HG02623 (cell line): ENCODE measurements at regions not wholly inside any gene's neighbourhood (a gene's known extent, or its start where the extent isn't known, plus 50 kb on each side); places are given as distances from the start of the nearest gene placed in this dataset.
A peak's percentile ranks its signal among the peaks of the same experiment; 100 is the strongest.

Experiments used
- ATAC-seq: cut with Tn5 transposase; IDR thresholded peaks from one replicate; pipeline ENCODE4 v1.9.1; 2021; ENCODE audit warnings: moderate library complexity; ENCODE audit not compliant: unreplicated experiment

GRCh38 chr4:113849771-113850170 is 88.2 kb upstream of the CAMK2D start:
- no peak for ATAC-seq

- no peak for ATAC-seq
Measured at GRCh38 chr4:113847710-113848109, 86.2 kb upstream of the CAMK2D start.

- no peak for ATAC-seq
Measured at GRCh38 chr4:113846433-113846832, 84.9 kb upstream of the CAMK2D start.

- ATAC-seq, result no peak
Measured at GRCh38 chr4:113845138-113845537, 83.6 kb upstream of the CAMK2D start.

DNA sequence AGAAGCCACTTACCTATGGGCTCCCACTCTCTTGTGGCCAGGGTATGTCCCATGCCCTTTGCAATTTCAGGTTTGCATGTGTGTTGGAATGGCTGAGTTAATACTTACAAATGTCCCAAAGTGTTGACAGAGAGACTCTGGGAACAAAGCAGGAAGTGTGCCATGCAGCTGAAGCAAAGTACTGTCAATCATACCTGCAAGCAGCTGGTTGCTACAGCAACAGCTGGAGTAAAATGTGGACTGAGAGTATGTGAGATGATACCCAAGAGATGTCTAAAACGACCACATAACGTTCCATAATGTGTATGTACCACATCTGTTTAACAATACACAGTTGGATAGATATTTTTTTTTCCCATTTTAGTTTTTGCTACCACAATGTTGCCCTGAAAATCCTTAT is 82.8 kb upstream of the CAMK2D start:
- ATAC-seq, result peak; percentile 61

DNA sequence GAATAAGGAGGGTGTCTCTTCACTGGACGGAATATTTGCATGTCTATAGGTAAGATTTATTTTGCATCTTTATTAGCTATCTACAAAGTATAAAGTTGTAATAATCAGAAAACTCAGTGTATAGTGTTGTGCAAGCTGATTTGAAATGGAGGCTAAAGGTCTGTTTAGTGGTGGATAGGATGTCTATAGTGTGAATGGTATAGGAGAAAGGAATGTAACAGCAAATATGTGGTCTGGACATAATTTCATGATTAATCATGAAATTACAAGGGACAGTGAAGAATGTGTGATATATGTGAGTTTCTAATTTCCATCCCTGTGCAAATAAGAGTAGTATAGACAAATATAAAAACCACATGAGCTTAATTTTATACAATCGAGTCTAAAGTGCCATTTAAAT is 79.3 kb upstream of the CAMK2D start:
- no peak for ATAC-seq

GRCh38 chr4:113838460-113838859 is 76.9 kb upstream of the CAMK2D start:
- no peak for ATAC-seq

DNA sequence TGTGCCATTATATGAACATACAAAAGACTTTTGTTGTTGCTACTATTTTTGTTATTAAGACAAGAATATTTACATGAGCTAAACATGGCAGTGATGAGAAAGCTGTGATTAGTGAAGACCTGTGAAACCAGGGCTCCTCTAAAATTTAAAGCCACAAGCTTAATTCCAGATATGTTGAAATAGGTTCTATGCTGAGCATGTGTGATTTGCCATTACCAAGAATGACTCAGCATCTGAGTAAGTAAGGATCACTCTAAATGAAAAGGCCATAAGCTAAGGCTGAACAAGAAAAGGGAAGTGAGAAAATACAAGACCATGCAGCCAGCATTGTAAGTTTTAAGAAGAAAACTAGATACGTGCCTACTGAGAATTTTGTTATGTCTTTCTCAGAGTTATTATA is 75.9 kb upstream of the CAMK2D start:
- ATAC-seq, result peak; percentile 100

DNA sequence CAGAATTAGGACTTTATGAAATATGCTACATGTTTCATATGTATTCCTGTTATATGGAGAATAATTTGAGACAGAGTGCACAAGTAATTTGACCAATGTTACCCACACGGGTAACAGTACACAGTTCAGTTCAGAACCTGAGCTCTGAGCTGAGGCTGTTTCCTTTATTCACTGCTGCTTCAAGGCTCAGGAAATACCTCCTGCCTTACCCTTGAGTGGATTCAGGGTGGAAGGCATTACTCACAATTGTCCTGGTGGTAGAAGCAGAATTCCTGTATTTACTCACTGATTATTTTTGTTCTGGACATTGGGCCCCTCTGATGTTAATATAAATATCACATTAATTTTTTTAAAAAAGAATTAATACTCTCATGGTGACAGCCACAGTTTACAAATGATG is 73.5 kb upstream of the CAMK2D start:
- ATAC-seq, result no peak

GRCh38 chr4:113834298-113834697 is 72.8 kb upstream of the CAMK2D start:
- no peak for ATAC-seq

- ATAC-seq, result no peak
Measured at GRCh38 chr4:113832803-113833202, 71.3 kb upstream of the CAMK2D start.

DNA sequence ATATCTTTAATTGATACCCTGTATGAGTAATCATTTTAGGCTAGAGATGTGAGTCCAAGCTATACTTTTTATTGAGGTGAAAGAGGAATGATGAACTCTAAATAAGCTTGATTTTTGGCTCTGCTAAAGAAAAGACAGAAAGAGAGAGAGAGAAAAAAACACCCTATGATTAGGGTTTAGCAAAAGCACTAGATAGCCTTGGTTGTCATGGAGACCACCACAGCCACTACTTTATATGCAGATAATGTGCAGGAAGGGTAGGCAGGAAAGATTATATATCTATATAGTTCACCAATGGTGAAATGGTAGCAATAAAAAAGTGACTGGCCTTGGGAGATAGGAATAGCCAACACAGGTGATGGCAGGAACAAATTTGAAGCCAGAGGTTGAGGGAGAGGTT is 69.9 kb upstream of the CAMK2D start:
- no peak for ATAC-seq

- no peak for ATAC-seq
Measured at GRCh38 chr4:113828702-113829101, 67.2 kb upstream of the CAMK2D start.

DNA sequence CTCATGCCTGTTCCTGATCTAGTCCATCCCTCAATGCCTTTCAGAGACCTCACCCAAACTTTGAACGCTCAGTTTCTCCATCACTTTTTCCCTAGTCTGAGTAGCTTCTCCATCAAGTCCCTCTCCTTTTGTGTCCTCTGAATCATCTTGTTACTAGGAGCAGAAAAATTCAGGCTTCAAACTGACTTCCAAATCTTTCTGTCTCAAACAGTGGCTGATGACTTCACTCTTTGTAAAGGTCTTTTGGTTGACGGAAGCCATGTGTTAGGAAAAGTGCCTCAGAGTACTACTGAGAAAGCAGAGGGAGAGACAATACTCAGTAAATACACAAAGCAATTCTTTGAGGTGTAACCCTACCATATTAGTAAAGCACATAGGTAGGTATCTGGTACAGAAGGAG is 65.7 kb upstream of the CAMK2D start:
- no peak for ATAC-seq

DNA sequence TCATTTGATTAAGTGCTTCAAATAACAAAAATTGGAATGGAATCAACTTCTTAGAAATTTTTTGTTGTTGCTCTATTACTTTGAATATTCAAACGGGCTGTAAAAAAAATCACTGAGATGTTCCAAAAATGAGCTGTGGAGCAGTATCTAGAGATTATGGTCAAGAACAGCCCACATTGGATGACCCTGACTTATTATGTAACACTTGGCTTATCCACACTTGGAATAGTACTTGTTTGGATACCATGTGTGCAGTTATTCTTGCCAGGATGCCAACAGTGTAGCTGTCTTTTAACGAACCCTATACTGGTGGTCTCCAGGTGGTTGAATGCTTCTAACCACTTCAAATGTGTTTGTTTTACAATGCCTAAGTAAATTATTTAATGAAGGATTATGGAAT is 64.9 kb upstream of the CAMK2D start:
- ATAC-seq, result no peak

GRCh38 chr4:113825272-113825671 is 63.7 kb upstream of the CAMK2D start:
- ATAC-seq, result peak; percentile 70

GRCh38 chr4:113824396-113824795 is 62.9 kb upstream of the CAMK2D start:
- no peak for ATAC-seq

- peak; percentile 58 for ATAC-seq
Measured at GRCh38 chr4:113823291-113823659, 61.7 kb upstream of the CAMK2D start.

DNA sequence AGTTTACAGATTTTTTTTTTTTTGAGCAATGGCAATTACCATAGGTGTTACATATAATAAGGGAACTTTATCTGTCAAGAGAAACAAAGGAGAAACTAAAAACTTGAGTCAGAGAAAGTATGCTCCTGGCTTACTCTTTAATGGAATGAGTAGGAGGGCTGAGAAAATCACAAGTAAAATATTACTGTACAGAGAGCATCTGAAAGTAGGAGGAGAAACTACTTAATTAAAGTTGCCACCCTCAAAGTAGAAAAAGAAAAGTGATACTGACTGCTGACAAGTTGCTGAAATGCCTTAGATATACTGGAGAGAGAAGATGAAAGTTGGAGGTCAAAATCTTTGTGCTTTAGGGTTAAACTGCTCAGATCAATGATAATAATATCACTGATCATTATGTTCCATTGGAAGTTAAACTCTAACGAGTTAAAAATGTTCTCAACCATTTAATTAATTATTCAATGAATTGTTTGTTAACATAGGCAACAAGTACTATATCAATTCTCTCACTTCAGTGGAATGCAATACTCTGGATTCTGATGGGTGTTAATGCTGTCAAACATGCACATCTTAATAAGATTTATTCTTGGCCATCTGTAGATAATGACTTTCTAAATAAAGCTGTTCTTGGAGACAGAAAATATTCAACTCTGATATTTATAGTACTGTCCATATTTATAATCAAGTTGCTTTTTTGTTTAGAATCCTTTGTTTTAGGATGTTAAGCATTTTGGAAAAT is 61.2 kb upstream of the CAMK2D start:
- ATAC-seq, result peak; percentile 74

DNA sequence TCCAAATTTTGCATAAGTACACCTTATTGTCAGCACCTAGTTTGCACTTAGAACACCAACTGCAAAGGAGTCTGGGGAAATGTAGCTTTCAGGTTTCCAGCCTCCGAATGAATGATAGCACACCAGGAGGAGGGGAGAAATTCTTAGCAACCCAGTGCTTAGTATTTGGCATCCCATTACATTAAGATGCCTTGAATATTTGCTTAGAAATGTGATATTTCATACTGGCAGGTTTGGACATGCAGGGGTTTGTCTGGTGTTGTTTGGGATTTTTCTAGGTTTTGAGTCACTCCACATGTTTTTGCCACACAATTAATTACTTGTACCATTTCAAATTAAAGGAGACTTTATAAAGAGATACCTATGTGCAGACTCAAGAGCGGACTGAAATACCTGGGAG is 60.3 kb upstream of the CAMK2D start:
- ATAC-seq, result no peak

GRCh38 chr4:113820108-113820507 is 58.6 kb upstream of the CAMK2D start:
- no peak for ATAC-seq

DNA sequence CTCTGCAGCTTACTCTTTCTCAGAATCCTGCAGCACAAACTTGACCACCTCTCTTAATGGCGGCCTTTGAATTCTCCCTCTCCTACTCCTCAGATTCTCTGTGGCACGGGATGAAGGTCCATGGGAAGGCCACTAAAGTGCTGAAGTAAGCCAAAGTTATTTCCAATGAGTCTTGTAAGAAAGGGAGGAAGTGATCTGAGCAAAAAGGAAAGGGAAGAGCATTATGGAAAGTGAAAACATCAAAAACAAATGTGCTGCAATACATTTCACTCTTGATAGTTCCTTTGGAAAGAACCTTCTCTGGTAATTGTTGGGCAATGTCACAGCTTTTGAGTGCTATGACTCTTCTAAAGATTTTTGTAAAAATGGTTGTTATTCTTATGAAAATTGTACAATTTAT is 54.3 kb upstream of the CAMK2D start:
- no peak for ATAC-seq

DNA sequence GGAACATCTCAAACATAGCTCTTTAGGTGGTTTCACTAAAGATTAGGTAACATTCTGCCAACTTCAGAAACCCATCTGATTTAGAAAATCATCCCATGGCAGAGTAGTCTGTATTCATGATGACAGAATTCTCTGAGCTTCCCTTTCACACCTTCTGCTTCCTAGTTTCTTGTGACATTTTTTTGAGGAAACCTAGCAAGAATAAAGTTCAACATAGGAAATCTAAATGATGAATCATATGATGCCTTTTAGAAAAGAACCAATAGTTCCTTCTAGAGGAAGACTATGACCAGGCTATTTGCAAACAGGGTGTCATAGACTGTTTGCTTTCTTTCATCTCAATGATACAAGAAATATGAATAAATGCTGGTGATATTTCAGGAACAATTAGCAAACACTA is 49.8 kb upstream of the CAMK2D start:
- no peak for ATAC-seq
